CD4-positive, alpha-beta T cell treated with Interleukin-6 at 100 ng/mL for 8 hours (primary cell): ENCODE measurements at regions not wholly inside any gene's neighbourhood (a gene's known extent, or its start where the extent isn't known, plus 50 kb on each side); places are given as distances from the start of the nearest gene placed in this dataset.

Experiments
- DNase-seq: peaks from one replicate; pipeline ENCODE4 v3.0.0-alpha.2; 2020; ENCODE audit warnings: mixed read lengths, low spot score

DNA sequence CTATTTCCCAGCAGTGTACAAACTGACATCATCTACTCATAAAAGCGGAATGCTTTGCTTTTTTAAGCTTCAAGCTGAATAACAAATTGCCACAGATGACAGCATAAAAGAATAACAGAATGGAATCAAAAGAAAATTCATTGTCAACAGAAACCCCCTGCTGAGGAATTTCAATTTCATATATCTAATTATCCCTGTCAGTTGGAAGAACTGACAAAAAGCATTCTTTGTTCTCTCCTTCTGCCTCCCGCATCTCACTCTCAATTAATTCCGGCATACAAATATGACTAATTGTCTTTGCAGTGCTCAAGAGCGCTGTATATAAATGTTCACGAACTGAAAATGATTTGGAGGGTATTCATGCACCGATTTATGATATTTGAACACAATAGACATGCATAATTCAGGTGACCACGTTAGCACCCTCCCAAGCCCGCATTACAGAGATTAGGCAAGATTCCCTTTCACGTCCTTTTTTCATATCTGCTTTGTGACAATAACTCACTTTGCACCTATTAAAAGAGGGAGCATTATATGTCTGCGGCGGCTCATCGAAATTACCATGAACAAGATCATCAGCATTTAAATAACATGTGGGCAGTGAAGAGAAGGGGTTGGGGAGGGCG, 277.7 kb upstream of the SALL3 start:
- no peak for DNase-seq

DNA sequence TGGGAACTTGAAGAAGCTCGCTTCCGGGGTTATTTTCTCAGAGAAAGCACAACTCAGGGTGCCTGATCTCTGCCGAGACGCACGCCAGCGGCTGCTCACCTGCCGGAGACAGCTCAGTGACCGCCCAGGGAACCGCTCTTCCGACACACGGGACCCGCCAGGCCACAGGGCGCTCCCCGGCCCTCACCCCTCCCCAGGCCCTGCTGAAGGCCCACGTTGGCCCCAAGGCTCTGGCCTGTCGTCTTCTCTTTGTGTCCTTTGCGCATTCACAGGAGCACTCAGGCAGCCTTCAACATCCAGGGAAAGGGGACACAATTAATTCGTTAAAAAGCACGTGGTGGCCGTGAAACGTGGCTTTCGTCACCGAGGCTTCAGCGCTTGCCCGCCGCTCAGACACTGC, 276.3 kb upstream of the SALL3 start:
- no peak for DNase-seq

DNA sequence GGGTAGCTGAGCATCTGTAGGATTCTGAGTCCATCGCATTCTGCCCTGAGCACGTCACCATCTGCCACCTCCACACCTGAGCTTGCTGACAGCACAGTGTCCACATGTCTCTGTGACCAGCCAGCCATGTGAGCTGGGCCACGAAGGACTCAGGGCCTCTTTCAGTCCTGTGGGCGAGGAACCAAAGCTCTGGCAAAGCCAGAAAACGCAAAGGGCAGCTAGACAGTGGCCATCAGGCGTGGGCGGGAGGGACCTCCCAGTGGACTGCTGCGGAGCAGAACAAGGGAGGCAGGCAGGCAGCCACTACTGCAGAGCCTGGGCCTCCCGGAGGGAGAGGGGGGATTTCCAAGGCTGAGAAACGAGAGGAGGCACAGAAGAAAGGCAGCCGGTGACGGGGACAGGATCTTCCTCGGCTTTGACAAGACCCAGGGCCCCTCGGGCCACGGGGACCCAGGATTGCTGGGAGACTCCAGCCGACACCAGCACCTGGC, 274.6 kb upstream of the SALL3 start:
- DNase-seq, result no peak

DNA sequence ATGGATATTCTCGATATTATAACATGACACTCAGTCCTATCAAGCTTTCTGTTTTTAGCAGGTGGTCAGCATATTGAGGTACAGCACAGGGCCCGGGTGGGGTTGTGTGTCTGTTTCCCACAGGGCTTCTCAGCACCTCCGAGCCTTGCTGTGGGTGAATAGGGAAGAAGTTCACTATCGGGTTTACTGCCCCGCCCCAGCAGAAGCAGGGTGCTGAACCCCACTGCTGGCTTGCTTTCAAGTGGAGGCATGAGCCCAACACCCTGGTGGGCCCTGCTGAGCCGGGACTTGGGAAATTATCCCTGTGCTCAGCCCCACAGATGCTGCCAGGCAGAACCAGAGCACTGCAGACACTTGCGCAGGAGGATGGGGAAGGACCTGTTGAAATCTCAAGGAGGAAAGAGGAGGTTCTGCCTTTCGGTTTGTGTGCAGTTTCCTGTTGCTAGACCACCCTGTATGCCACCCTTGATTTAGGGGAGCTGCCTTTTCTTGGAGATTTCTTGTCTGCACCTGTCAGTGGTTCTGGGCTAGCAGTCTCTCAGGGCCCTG, 270.3 kb upstream of the SALL3 start:
- DNase-seq, result no peak

DNA sequence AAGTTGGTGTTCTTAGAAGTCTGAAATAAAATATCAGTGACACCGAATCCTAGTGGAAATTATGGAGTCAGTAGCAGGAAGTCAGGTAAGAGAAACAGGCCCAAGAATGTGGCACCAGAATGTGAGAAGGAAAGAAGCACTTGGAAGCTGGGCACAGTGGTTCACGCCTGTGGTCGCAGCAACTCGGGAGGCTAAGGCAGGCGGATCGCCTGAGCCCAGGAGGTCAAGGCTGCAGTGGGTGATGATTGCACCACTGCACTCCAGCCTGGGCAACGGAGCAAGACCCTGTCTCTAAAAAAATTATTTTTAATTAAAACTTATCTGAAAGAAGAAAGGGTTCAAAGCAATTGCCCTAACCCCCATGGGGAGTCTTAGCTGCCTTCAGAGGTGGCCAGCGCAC, 268.3 kb upstream of the SALL3 start:
- no peak for DNase-seq

DNA sequence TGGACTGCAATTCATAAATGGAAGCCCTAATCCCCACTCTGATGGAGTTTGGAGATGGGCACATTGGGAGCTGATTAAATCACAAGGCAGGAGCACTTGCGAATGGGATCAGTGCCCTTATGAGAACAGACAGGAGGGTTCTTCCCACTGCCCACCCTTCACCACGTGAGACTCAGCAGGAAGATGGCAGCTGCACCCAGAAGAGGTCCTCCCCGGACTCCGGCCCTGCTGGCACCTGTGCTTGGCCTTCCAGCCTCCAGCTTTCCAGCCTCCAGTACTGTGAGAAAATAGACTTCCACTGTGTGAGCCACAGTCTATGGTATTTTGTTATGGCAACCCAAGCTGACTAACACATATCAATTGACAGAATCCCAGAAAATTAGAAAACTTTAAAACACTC, 267.6 kb upstream of the SALL3 start:
- no peak for DNase-seq

DNA sequence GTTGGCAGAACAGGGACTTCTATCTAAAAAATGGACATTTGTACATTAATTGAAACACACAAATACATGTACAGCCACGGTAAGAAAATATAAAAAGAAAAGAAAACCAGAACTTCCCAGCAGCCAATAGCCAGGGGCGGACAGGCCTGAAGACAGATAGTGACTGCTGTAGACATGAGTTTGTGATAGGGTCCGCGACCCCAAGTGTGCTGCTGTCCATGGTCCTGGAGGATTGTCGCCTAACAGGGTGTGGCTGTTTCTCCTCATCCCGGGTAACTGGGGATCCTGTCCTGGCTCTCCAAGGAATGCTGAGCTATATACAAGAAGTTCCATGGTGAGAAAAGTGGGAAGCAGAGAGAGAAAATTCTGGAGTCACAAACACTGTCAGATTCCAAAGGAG, 266.5 kb upstream of the SALL3 start:
- DNase-seq, result no peak

DNA sequence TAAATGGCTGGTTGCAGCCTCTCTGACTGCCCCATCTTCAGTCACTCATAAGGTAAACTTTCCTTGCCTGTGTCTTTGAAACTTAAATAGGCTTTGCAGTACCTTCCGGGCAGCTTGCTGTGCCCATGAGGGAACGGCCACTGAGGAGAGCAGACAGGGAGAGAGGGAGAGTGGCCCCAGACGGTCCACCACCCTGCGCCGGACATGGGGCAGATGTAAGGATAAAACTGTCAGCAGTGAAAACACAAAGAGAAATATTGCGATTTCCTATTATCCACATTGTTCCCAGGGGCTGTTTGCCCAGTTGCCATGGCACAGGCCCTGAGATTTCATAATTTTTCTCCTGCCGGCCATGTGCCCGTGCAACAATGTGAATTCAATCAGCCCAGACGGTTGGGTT, 265.9 kb upstream of the SALL3 start:
- no peak for DNase-seq

DNA sequence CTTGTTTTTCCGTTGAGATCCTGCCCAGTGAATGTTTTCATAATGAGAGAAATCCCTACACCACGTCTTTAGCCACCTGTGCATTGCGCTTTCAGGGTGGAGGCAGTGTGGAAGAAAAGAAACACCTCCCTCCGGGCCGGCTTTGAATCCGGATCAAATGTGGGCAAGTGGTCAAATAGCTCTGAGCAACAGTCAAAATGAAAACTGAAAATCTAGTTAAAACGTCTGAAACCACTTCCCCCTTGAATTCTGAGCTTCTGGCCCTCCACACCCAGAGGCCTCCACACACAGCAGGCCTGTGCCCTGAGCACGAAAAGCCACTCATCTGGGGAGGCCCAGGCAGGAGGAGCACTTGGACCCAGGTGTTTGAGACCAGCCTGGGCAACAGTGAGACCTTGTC, 263.6 kb upstream of the SALL3 start:
- DNase-seq, result no peak

DNA sequence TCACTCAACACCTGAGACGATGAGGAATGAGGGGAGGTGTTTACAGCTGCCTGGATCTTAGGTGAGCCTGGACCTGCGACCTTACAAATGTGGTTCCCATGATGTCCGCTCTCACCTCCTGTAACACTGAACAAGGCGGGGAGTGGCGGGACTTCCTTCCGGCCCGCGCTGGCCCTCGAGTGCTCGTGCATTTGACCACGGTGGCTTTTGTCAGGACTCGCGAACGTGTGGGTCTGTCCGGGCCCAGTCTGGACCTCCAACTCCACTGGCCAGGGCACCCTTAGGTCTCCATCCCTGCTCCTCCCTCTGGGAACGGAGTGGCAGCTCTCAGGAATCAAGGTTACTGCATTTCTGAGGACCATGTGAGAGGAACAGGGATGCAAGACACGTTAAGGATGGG, 263.0 kb upstream of the SALL3 start:
- no peak for DNase-seq

DNA sequence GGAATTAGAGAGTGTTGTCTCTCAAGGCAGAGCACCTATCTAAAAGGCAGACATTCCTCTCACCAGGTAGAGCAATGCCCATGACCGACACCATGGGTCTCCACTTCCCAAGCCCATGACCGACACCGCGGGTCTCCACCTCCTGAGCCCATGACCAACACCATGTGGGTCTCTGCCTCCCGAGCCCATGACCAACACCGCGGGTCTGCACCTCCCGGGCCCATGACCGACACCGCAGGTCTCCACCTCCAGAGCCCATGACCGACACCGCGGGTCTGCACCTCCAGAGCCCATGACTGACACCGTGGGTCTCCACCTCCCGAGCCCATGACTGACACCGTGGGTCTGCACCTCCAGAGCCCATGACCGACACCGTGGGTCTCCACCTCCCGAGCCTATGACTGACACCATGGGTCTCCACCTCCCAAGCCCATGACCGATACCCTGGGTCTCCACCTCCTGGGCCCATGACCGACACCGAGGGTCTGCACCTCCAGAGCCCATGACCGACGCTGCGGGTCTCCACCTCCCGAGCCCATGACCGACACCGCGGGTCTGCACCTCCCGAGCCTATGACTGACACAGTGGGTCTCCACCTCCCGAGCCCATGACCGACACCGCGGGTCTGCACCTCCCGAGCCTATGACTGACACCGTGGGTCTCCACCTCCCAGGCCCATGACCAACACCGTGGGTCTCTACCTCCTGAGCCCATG, 262.4 kb upstream of the SALL3 start:
- no peak for DNase-seq

DNA sequence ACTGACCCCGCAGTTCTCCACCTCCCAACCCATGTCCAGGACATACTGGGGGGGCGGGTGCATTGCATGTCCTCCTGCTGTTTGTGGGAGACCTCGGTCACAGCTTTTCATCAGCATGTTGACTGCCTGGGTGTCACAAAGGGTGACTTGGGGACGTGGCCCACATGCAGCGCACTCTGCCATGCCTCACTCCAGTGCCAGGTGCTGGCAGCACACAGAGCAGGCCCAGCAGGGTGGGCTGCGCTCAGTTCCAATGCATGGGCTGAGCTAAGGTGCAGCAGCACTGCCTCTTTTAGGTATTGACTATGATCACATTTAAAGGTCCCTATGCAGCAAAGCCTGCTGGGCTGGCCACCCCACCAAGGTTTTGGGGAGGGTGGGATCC, 261.9 kb upstream of the SALL3 start:
- DNase-seq, result no peak

DNA sequence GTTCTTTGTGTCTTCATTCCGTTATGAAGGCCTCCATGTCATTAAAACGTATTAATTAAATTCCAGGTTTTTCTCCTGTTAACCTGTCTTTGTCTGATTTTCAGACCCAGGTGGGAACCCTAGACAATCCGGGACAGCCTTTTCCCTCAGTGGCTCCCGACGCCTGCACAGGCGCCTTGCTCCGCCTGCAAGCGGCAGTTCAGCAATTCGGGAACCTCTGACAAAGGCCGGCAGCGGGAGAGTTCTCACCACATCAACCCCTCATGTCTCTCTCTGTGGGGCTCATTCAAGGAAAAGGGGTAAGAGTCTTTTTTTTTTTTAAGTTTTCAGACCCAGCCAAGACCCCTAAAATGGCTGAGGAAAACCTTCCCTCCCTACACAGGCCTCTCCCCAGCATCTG, 259.8 kb upstream of the SALL3 start:
- DNase-seq, result no peak

DNA sequence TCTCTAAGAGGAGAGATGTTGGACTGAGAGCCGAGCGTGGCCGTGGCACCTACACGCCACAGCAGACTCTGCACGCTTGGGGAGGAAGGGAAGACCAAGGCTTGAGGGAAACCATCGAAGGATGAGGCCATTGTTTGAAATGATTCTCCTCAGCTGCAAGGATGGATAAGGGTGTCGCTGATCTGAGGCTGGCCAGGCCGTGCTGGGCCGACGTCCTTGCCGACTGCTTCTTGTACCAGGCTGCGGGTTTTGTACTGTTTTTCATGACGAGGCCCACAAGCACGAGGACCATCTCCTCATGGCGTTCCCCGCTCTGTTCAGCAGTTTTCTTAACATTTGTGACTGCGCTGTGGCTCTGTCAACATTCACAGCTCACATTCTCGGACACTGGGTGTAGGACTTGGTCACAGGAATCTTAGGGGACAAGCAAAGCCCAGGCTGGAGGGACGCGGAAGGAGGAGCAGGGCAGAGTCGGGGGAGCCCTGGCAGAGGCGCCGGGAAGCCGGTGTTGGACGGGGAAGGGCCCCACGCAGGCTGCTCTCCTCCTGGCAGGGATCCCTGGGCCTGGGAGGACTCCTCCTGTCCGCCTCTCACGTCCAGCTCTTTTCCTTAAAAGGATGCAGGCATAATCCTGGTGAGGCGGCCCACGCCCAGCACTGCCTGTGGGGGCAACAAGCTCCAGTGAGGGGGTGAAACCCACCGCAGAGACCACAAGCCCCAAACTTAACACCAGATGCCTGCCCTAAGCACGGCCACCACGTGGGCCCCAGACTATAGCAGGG, 259.0 kb upstream of the SALL3 start:
- DNase-seq, result no peak

DNA sequence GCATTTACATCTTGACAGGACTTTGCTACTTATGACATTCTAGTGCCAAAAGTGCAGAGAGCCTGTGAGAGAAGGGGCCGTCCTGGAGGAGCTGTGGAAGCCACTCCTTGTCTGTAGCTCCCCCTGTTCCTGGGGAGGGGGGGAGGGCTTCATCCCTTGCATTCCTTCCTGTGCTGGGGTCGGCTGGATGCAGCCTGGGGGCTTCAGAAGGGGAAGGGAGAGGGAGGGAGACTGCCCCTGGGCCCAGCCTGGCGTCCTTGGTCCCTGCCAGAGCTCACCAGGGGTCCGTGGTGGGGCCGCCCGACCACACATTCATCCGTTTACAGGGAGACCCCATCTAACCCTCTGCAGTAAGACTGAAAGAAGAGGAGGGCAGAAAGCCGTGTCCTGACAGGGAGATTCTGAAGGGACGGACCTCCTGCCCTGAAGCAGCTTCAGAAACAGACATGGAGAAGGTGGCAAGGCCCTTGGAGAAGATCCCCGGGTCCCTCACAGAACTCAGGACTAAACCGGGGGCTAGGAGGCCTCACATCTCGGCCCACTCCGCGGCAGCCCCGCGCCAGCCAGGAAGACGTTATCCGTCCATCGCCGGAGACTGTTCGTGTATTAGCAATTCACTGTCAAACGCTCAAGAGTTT, 258.3 kb upstream of the SALL3 start:
- no peak for DNase-seq

DNA sequence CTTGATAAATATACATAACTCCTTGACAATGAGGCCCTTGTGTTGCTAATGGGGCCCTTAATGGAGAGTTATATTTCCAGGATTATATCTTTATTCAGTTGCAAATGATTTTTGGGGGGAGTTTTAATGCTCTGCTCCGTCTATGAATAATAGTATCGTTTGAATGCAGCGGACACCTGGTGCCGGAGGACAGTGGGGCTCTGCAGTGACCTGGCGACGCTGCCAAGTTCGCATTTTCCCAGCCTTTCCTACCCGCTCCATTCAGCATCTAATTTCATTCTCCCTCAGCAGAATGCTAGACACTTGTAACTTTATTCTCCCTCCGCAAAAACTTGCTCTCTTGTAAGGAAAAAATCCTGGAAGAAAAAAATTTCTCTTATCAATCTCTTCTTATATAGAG, 257.6 kb upstream of the SALL3 start:
- DNase-seq, result no peak

DNA sequence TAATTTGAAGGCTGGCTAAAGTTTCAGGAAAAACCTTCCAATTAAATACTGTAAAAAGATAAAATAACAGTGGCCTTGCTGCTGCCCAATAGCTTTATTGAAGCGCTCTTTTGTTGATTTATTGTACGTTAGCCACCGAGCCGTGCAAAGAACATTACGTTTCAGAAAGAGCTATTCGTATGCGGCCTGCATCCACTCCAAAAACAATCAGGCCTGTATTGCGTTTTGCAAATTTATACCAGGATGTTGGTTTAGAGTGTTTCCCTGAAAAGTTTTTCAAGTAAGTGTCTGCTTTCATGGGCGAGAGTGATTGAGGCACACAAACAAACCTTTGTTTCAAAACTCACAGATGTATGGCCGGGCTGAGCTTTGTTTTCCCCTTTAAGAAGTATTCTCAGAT, 257.2 kb upstream of the SALL3 start:
- no peak for DNase-seq

DNA sequence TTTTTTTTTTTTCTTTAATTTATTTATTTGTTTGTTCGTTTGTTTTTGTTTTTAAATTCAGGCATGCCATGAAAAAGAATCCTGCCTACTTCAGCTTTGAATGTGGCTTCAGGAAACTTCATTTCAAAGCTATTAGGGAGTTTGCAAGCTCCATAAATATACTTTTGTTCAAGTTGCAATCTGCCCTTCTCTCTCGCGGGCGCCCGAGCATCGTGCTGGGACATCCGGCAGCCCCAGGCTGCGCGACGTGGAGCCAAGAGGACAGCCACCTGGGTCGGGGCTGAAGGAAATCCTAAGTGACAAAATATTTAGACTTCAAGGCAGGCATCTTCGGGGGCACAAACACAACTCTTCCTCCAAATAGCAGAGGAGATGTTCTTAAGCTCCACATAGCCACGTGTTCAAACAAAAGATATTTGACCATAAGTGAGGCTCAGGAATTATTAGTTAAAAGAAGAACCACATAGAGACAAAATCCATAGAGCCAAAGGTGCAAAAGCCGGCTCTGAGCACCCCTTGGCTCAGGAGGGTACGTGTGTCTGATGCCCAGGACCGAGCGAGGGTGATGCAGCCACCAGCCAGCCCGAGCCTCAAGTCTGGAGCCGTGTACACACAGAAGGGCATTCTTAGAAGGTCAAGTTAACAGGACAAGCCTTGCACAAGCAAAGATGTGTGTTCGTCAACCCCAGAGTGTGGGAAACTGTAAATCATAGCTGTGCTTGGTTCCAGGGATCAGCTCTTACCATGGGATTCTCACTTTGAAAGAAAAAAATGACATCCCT, 256.5 kb upstream of the SALL3 start:
- DNase-seq, result no peak

DNA sequence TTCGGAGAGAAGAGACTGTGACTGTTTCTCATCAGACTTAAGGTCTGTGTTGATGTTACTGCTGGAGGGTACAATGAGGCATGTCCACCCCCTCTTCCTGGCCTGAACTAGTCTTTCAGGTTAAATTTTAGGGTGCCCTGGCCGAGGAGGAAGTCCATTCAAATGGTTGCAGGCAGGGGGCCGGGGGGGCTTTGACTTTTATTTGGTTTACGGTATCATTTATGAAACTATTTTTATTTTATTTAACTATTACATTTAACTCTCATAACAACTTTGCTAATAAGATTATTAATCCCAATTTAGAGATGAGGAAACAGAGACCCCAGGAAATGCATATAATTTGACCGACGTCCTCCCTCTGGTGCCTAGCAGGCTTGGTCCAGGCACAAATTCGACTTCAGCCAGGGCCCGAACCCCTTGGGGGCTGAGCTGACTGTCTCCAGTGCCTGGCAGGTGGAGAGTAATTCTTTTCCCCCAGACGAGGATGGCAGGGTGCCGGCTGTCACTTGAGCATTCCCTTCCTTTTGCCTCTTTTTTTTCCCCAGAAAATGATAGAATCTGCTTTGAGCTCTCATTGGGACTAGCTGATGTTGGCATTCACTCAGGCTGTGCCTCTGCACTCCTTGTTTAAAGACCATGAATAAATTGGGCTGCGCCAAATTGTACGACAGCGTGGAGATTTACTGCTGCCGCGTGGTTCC, 255.3 kb upstream of the SALL3 start:
- DNase-seq, result no peak

DNA sequence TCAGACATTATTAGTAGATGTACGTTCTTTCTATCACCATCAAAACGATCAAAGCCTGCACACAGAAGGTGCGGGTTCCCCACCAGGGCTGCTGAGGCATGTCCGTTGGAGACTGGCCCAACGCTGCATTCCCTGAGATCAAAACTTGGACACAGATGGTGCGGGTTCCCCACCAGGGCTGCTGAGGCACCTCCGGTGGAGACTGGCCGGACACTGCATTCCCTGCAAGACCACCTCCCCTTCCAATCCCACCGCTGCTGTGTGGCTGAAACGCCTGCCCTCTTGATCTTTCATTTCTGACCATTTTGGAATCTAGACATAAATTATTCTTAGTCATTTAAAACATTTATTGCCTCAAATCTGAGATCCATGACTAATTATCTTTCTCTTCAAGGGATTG, 254.2 kb upstream of the SALL3 start:
- DNase-seq, result no peak
